ENCODE measurements at regions not wholly inside any gene's neighbourhood (a gene's known extent, or its start where the extent isn't known, plus 50 kb on each side); places are given as distances from the start of the nearest gene placed in this dataset.

- Mint-ChIP-seq H3K27ac (ENCODE audit: low read depth) (no peak overlapping the region), H3K36me3 (ENCODE audit: insufficient read depth) (peaks cover 1% of the 10 kb centered on the region), H3K27me3 (no peaks in the 10 kb centered on the region), H3K4me1 (no peaks in the 10 kb centered on the region), H3K4me3 (no peak overlapping the region), H3K9me3 (no peaks in the 10 kb centered on the region)
- ATAC-seq (replicated peaks; ENCODE audit: extremely low read depth, poor library complexity, severe bottlenecking) (no peak), DNase-seq (ENCODE audit: low spot score in 2 of 2) (no peak)
These were observed 310.2 kb downstream of the FBXW7 start for GRCh38 chr4:152225680-152226079.

- ATAC-seq (replicated peaks; ENCODE audit: extremely low read depth, poor library complexity, severe bottlenecking) (no peak), DNase-seq (ENCODE audit: low spot score in 2 of 2) (no peak)
- no peak overlapping the region for H3K27ac Mint-ChIP-seq (ENCODE audit: low read depth)
- H3K4me3 Mint-ChIP-seq, result no peak overlapping the region
- H3K4me1 Mint-ChIP-seq, result no peaks in the 10 kb centered on the region
- H3K9me3 Mint-ChIP-seq, result no peaks in the 10 kb centered on the region
- peaks cover 1% of the 10 kb centered on the region for H3K36me3 Mint-ChIP-seq (ENCODE audit: insufficient read depth)
- no peaks in the 10 kb centered on the region for H3K27me3 Mint-ChIP-seq
These were observed 311.0 kb downstream of the FBXW7 start for GRCh38 chr4:152224721-152225420.

DNA sequence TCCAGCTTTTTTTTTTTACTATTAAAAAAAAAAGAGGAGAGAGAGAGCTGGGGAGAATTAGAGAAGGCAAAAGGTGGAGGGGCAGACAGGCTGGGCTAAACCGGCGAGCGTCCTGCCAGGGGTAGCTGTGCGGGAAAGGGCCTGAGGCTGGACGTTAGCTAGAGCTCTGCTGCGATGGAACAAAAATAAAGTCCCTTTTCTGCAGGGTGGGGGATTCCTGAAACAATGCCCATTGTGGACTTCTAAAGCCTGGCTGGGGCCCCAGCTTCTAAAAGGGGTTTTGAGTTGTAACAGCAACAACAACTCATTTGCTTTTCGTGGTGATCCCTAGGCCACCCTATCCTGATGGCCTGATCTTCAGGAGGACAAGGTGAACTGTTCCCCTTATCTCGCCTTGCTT lies 311.7 kb downstream of the FBXW7 start:
- no peak for ATAC-seq (replicated peaks; ENCODE audit: extremely low read depth, poor library complexity, severe bottlenecking)
- Mint-ChIP-seq H3K27ac (ENCODE audit: low read depth) (no peak overlapping the region), H3K27me3 (no peaks in the 10 kb centered on the region), H3K4me3 (no peak overlapping the region), H3K9me3 (no peaks in the 10 kb centered on the region), H3K36me3 (ENCODE audit: insufficient read depth) (peaks cover 1% of the 10 kb centered on the region), H3K4me1 (no peaks in the 10 kb centered on the region)
- DNase-seq (ENCODE audit: low spot score in 2 of 2), result no peak

DNA sequence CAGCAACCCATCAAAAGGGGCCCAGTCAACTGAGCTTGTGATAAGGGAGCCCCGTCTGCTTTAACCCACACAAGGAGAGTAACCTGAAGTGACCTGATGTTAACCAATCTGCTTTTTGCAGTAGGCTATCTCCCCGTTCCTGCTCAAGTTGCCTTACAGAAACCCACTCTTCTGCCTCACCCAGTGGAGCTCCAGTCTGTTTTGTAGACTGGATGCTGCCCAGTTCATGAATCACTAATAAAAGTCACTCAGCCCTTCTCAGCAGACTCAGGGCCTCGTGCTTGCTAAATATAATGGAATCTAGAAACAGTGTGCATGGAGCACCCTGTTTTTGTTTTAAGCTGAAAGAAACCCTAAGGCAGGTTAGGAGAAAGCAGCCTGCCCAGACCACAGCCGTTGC lies 312.3 kb downstream of the FBXW7 start:
- Mint-ChIP-seq H3K4me3 (no peak overlapping the region), H3K9me3 (no peaks in the 10 kb centered on the region), H3K27ac (ENCODE audit: low read depth) (no peak overlapping the region), H3K36me3 (ENCODE audit: insufficient read depth) (peaks cover 1% of the 10 kb centered on the region), H3K27me3 (no peaks in the 10 kb centered on the region), H3K4me1 (no peaks in the 10 kb centered on the region)
- no peak for ATAC-seq (replicated peaks; ENCODE audit: extremely low read depth, poor library complexity, severe bottlenecking)
- DNase-seq (ENCODE audit: low spot score in 2 of 2), result no peak

DNA sequence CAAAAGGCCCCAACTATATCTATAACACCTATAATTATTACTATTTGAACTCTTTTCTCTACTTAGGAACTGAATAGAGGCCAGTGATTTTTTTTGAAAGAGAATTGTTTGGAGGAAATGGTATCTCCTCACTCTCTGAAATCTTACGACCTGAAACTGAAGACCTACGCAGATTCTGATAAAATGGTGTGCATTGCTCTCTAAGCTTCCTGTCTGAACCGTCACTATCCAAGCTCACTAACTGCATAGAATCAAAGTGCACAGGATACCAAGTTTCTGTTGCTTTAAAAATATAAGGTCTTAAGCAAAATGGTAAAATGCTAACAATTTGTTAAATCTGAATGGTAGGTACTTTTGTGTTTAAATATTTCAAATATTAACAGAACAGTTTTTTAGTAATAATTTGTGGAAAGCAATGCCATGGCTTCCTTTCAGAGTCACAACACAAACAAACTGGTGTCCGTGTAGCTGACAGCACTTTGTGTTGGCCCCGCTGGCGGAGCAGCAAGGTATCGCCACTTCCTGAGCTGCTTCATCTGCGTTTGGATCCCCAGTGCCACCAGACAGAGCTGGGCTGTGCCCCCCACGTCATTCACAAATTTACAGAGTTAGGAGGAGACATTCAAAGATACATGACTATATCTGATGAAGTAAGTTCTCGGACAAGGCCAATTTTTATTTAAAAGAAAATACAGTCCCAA lies 313.9 kb downstream of the FBXW7 start:
- H3K9me3 Mint-ChIP-seq, result no peaks in the 10 kb centered on the region
- no peak for ATAC-seq (replicated peaks; ENCODE audit: extremely low read depth, poor library complexity, severe bottlenecking)

DNA sequence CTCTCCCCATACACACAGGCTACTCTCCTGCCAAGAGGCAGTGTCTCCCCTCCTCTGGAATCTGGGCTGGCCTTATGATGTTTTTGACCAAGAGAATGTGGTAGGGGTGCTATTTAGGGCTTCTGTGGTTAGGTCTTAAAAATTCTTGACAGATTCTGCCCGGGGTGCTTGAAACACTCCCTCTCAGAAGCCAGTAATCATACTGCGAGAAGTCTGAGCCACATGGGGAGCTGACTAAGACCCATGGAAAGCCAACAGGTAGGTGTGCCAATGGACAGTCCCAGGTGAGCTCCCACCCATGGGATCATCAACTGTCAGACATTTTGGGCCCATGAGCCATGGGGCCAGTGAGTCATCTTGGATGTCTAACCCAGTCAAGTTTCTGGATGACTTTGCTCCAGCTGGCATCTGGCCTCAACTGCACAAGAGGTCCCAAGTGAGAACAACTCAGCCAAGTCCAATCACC lies 315.7 kb downstream of the FBXW7 start:
- no peak for DNase-seq (ENCODE audit: low spot score in 2 of 2)
- Mint-ChIP-seq H3K4me3 (no peak overlapping the region), H3K36me3 (ENCODE audit: insufficient read depth) (no peaks in the 10 kb centered on the region), H3K27me3 (no peaks in the 10 kb centered on the region), H3K27ac (ENCODE audit: low read depth) (no peak overlapping the region), H3K9me3 (no peaks in the 10 kb centered on the region), H3K4me1 (no peaks in the 10 kb centered on the region)
- no peak for ATAC-seq (replicated peaks; ENCODE audit: extremely low read depth, poor library complexity, severe bottlenecking)

More for the DNA sequence above, 313.9 kb downstream of the FBXW7 start:
- no peak overlapping the region for H3K27ac Mint-ChIP-seq (ENCODE audit: low read depth)
- no peak for DNase-seq (ENCODE audit: low spot score in 2 of 2)
- H3K27me3 Mint-ChIP-seq, result no peaks in the 10 kb centered on the region
- no peaks in the 10 kb centered on the region for H3K4me1 Mint-ChIP-seq
- H3K4me3 Mint-ChIP-seq, result no peak overlapping the region
- H3K36me3 Mint-ChIP-seq (ENCODE audit: insufficient read depth), result no peaks in the 10 kb centered on the region

GRCh38 chr4:152218576-152218975 lies 317.3 kb downstream of the FBXW7 start:
- Mint-ChIP-seq H3K36me3 (ENCODE audit: insufficient read depth) (peaks cover 2% of the 10 kb centered on the region), H3K4me1 (no peaks in the 10 kb centered on the region), H3K27me3 (no peaks in the 10 kb centered on the region), H3K4me3 (no peak overlapping the region), H3K27ac (ENCODE audit: low read depth) (no peak overlapping the region), H3K9me3 (no peaks in the 10 kb centered on the region)
- ATAC-seq (replicated peaks; ENCODE audit: extremely low read depth, poor library complexity, severe bottlenecking) (no peak), DNase-seq (ENCODE audit: low spot score in 2 of 2) (no peak)

GRCh38 chr4:152217896-152218295 lies 318.0 kb downstream of the FBXW7 start:
- no peak overlapping the region for H3K4me3 Mint-ChIP-seq
- peaks cover 2% of the 10 kb centered on the region for H3K36me3 Mint-ChIP-seq (ENCODE audit: insufficient read depth)
- peak overlapping the region; percentile 58 for H3K27ac Mint-ChIP-seq (ENCODE audit: low read depth)
- H3K9me3 Mint-ChIP-seq, result peaks cover 6% of the 10 kb centered on the region
- no peaks in the 10 kb centered on the region for H3K27me3 Mint-ChIP-seq
- DNase-seq (ENCODE audit: low spot score in 2 of 2) (no peak), ATAC-seq (replicated peaks; ENCODE audit: extremely low read depth, poor library complexity, severe bottlenecking) (no peak)
- H3K4me1 Mint-ChIP-seq, result no peaks in the 10 kb centered on the region

DNA sequence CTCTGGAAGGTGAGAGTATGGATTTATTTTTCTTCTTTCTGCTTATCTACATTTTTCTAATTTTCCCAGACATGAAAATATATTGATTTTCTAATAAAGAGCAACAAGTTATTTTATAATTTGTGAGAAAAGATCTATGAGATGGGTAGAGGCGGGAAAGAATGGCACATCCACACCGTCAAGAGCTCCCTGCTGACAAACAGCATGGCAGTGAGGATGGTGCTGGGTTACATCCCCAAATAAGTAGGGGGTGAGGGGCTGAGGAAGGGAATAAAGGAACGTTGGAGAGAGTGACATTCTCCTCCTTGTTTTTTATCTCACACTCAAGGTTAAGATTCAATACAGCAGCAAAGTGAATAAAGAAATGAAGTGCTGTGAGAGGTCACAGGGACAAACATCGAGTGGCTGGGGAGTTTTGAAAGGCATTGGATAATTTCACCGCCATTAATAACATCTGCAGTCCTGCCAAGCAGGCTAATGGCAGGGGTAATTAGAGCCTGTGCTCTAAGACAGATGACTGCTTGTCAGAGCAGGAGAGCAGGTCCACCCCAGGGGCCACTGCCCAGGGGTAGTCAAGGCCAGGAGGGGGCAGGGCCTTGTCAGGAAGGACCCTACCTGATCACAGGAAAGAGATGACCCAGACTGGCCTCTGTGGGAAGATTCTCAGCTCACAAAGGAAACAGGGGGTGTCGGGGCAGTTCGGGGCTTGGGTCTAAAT lies 323.8 kb downstream of the FBXW7 start:
- Mint-ChIP-seq H3K27me3 (peaks cover 21% of the 10 kb centered on the region), H3K9me3 (peaks cover 6% of the 10 kb centered on the region), H3K4me3 (no peak overlapping the region), H3K27ac (ENCODE audit: low read depth) (no peak overlapping the region), H3K4me1 (no peaks in the 10 kb centered on the region), H3K36me3 (ENCODE audit: insufficient read depth) (peaks cover 2% of the 10 kb centered on the region)
- DNase-seq (ENCODE audit: low spot score in 2 of 2) (no peak), ATAC-seq (replicated peaks; ENCODE audit: extremely low read depth, poor library complexity, severe bottlenecking) (no peak)

- Mint-ChIP-seq H3K27ac (ENCODE audit: low read depth) (no peak overlapping the region), H3K4me1 (no peaks in the 10 kb centered on the region), H3K27me3 (peaks cover 30% of the 10 kb centered on the region), H3K36me3 (ENCODE audit: insufficient read depth) (no peaks in the 10 kb centered on the region), H3K9me3 (peaks cover 6% of the 10 kb centered on the region), H3K4me3 (no peak overlapping the region)
- ATAC-seq (replicated peaks; ENCODE audit: extremely low read depth, poor library complexity, severe bottlenecking) (no peak), DNase-seq (ENCODE audit: low spot score in 2 of 2) (no peak)
These were observed 326.0 kb downstream of the FBXW7 start for GRCh38 chr4:152209772-152210493.

- peaks cover 39% of the 10 kb centered on the region for H3K27me3 Mint-ChIP-seq
- ATAC-seq (replicated peaks; ENCODE audit: extremely low read depth, poor library complexity, severe bottlenecking), result no peak
- no peak overlapping the region for H3K4me3 Mint-ChIP-seq
- peaks cover 5% of the 10 kb centered on the region for H3K4me1 Mint-ChIP-seq
- DNase-seq (ENCODE audit: low spot score in 2 of 2), result no peak
- H3K36me3 Mint-ChIP-seq (ENCODE audit: insufficient read depth), result peaks cover 2% of the 10 kb centered on the region
- H3K27ac Mint-ChIP-seq (ENCODE audit: low read depth), result no peak overlapping the region
- no peaks in the 10 kb centered on the region for H3K9me3 Mint-ChIP-seq
These were observed 328.5 kb downstream of the FBXW7 start for GRCh38 chr4:152207378-152207720.

DNA sequence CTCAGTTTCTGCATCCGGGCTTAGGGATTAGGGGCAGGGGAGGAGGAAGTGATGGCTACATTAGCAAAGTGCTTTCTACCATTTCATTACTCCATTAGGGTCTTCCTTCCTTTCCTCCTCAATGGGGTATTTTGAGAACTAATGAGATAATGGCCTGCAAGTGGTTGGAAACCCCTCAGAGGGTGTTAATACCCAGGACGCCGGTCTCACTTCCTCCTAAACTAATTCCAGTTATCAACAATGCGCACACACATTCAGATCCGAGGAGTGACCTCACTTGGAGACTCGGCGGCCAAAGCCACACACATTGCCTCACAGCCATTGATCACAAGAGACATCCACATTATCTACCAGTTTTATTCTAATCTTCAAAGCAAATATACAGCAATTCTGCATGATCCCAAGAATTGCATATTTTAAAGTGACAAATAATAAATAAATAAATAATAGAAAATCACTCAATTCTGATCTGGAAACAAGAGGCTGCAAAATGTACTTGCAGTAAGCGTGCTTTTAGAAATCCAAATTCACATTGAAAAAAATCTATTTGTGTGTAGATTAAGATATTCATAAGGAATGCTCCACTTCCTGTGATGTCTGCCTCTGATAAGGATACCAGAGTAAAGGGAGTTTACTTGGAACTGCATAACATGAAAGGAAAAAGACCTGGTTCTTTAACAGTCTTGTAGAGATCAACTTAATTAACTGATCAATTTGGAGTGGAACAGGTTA lies 329.1 kb downstream of the FBXW7 start:
- H3K27me3 Mint-ChIP-seq, result peaks cover 39% of the 10 kb centered on the region
- peaks cover 5% of the 10 kb centered on the region for H3K4me1 Mint-ChIP-seq
- no peaks in the 10 kb centered on the region for H3K9me3 Mint-ChIP-seq
- ATAC-seq (replicated peaks; ENCODE audit: extremely low read depth, poor library complexity, severe bottlenecking) (no peak), DNase-seq (ENCODE audit: low spot score in 2 of 2) (no peak)
- H3K36me3 Mint-ChIP-seq (ENCODE audit: insufficient read depth), result peaks cover 2% of the 10 kb centered on the region
- no peak overlapping the region for H3K4me3 Mint-ChIP-seq
- H3K27ac Mint-ChIP-seq (ENCODE audit: low read depth), result no peak overlapping the region
